ENCODE measurements at regions not wholly inside any gene's neighbourhood (a gene's known extent, or its start where the extent isn't known, plus 50 kb on each side); places are given as distances from the start of the nearest gene placed in this dataset.
"Not testable (repeated sequence)": the region's sequence is repeated elsewhere in the genome, so short reads cannot be mapped to it uniquely, and the experiment has no call there.

- no peak overlapping the region for H3K4me3 ChIP-seq (ENCODE audit: low read depth, low read length)
- no peak for DNase-seq (ENCODE audit: low read depth)
- TF ChIP-seq CTCF (IDR thresholded peaks at IDR 0.05; ENCODE audit: low read depth, low read length, missing control alignments): no peak
These were observed 72.7 kb downstream of the IGLL5 start for GRCh38 chr22:22960307-22960706.

- no peak for TF ChIP-seq CTCF (IDR thresholded peaks at IDR 0.05; ENCODE audit: low read depth, low read length, missing control alignments)
- no peak overlapping the region for H3K4me3 ChIP-seq (ENCODE audit: low read depth, low read length)
- no peak for DNase-seq (ENCODE audit: low read depth)
These were observed 74.0 kb downstream of the IGLL5 start for GRCh38 chr22:22961574-22961973.

DNA sequence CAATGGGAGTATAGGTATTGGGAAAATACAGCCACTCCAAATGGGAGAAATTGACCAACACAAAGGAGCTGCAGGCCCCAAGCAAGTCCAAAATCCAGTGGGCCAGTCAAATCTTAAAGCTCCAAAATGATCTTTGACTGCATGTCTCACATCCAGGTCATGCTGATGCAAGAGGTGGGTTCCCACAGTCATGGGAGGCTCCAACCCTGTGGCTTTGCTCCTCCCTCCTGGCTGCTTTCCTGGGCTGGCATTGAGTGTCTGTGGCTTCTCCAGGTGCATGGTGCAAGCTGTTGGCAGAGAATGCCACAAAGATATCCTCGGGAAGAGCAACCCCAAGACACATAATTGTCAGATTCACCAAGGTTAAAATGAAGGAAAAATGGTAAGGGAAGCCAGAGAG, 80.8 kb downstream of the IGLL5 start:
- TF ChIP-seq CTCF (IDR thresholded peaks at IDR 0.05; ENCODE audit: low read depth, low read length, missing control alignments): no peak
- no peak overlapping the region for H3K4me3 ChIP-seq (ENCODE audit: low read depth, low read length)
- no peak for DNase-seq (ENCODE audit: low read depth)

DNA sequence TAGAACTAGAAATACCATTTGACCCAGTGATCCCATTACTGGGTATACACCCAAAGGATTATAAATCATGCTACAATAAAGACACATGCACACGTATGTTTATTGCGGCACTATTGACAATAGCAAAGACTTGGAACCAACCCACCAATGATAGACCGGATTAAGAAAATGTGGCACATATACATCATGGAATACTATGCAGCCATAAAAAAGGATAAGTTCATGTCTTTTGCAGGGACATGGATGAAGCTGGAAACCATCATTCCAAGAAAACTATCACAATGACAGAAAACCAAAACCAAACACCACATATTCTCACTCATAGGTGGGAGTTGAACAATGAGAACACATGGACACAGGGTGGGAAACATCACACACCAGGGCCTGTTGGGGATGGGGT, 85.0 kb downstream of the IGLL5 start:
- not testable (repeated sequence) for H3K4me3 ChIP-seq (ENCODE audit: low read depth, low read length); DNase-seq (ENCODE audit: low read depth)

GRCh38 chr22:22973336-22973735, 85.7 kb downstream of the IGLL5 start:
- no peak overlapping the region for H3K4me3 ChIP-seq (ENCODE audit: low read depth, low read length)
- no peak for DNase-seq (ENCODE audit: low read depth)
- no peak for TF ChIP-seq CTCF (IDR thresholded peaks at IDR 0.05; ENCODE audit: low read depth, low read length, missing control alignments)

DNA sequence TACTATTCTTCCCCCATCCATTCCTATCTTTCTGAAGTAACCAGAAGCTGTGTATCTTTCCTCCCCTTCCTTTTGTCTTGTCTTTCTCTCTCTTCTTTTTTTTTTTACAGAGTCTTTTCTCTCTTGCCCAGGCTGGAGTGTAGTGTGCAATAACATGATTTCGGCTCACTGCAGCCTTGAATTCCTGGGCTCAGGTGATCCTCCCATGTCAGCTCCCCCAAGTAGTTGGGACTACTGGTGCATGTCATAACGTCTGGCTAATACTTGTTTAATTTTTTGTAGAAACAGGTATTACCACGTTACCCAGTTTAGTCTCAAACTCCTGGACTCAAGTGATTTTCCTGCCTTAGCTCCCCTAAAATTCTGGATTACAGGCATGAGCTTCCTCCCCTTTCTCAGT, 86.5 kb downstream of the IGLL5 start:
- no peak for DNase-seq (ENCODE audit: low read depth)
- H3K4me3 ChIP-seq (ENCODE audit: low read depth, low read length): no peak overlapping the region
- no peak for TF ChIP-seq CTCF (IDR thresholded peaks at IDR 0.05; ENCODE audit: low read depth, low read length, missing control alignments)

GRCh38 chr22:22974795-22975580, 87.4 kb downstream of the IGLL5 start:
- DNase-seq (ENCODE audit: low read depth): no peak
- H3K4me3 ChIP-seq (ENCODE audit: low read depth, low read length): no peak overlapping the region
- no peak for TF ChIP-seq CTCF (IDR thresholded peaks at IDR 0.05; ENCODE audit: low read depth, low read length, missing control alignments)
